22Rv1 (cell line): ENCODE measurements at regions not wholly inside any gene's neighbourhood (a gene's known extent, or its start where the extent isn't known, plus 50 kb on each side); places are given as distances from the start of the nearest gene placed in this dataset.

Experiments
- ZFX ChIP-seq: fragments of 450-650 bp; IDR thresholded peaks from 2 replicates; pipeline ENCODE4 v1.6.1; 2017; ENCODE audit warnings: antibody characterized with exemption, borderline replicate concordance
- TF ChIP-seq, protein P1 (sequence below): fragments of 450-650 bp; IDR thresholded peaks from 2 replicates; pipeline ENCODE4 v1.5.1; 2017; ENCODE audit warnings: mild to moderate bottlenecking

DNA sequence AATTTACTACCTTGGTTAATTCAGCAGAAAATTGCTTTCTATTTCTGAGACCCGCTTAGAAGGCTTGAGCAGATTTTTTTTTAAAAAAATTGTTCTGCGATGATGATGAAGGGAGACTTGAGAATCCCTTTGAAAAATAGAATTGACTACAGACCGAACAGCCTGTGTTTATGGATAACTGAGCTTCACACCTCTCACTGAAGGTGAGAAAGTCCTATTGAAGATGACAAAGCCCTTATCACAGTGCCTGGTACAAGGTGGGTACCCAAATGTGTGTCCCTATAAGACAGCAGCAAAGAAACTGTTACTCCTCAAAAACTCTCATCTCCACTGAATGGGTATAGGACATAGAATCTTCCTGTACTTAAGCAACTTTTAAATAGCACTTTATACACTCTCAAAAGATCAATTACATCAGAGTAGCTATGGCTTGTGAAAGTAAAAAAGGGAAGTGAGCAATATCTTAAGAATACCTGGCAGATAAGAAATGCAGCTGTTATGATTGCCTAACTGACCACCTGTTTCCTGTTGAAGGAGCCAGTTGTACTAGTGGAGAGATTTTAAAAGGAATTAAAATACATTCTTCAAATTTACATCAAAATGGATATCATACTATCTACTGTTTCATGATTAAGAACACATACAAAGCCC lies 419.7 kb downstream of the CHSY3 start:
- TF ChIP-seq, protein P1, sequence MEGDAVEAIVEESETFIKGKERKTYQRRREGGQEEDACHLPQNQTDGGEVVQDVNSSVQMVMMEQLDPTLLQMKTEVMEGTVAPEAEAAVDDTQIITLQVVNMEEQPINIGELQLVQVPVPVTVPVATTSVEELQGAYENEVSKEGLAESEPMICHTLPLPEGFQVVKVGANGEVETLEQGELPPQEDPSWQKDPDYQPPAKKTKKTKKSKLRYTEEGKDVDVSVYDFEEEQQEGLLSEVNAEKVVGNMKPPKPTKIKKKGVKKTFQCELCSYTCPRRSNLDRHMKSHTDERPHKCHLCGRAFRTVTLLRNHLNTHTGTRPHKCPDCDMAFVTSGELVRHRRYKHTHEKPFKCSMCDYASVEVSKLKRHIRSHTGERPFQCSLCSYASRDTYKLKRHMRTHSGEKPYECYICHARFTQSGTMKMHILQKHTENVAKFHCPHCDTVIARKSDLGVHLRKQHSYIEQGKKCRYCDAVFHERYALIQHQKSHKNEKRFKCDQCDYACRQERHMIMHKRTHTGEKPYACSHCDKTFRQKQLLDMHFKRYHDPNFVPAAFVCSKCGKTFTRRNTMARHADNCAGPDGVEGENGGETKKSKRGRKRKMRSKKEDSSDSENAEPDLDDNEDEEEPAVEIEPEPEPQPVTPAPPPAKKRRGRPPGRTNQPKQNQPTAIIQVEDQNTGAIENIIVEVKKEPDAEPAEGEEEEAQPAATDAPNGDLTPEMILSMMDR: no peak
- TF ChIP-seq ZFX: no peak
